HG02885 (cell line): ENCODE measurements at regions not wholly inside any gene's neighbourhood (a gene's known extent, or its start where the extent isn't known, plus 50 kb on each side); places are given as distances from the start of the nearest gene placed in this dataset.

Experiments
- ATAC-seq: cut with Tn5 transposase; IDR thresholded peaks from one replicate; pipeline ENCODE4 v1.9.1; 2021; ENCODE audit warnings: mild to moderate bottlenecking; ENCODE audit not compliant: unreplicated experiment, poor library complexity

DNA sequence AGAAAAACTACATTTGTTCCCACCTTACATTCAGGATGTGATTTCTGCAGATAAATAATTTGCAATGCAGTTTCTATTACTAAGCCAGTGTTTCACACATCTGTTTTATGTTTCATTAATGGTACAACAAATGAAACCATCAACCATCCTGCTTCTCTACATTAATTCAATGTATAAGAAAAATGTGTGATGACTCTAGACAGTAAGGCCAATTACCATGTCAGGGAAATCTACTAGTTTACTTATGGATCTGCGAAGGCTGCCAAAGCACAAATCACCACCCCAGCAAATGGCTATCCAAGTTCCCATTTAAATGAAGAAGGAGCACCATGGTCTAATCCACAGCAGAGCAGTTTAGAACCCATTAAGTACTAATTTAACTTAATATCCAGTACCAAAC is 50.1 kb upstream of the NCAM1 start:
- ATAC-seq: no peak
